HEK293T (cell line): ENCODE measurements at regions not wholly inside any gene's neighbourhood (a gene's known extent, or its start where the extent isn't known, plus 50 kb on each side); places are given as distances from the start of the nearest gene placed in this dataset.
"Not testable (repeated sequence)": the region's sequence is repeated elsewhere in the genome, so short reads cannot be mapped to it uniquely, and the experiment has no call there.

Source experiments
- CTCF ChIA-PET: fragments of 350-600 bp; formaldehyde crosslinking; extraction: SDS; loops from one replicate; lab custom pipeline; 2021; ENCODE audit warnings: antibody characterized with exemption, inconsistent platforms; lab: Yijun Ruan, JAX
- POLR2A ChIA-PET: fragments of 350-600 bp; formaldehyde crosslinking; extraction: SDS; loops from one replicate; lab custom pipeline; 2020; ENCODE audit warnings: antibody characterized with exemption, inconsistent platforms; lab: Yijun Ruan, JAX
- DNase-seq: peaks from one replicate; pipeline ENCODE4 v3.0.0; 2012; ENCODE audit warnings: mixed read lengths; ENCODE audit errors: extremely low spot score
- ARNT ChIP-seq: fragments of 450-650 bp; IDR thresholded peaks from 2 replicates; pipeline ENCODE4 v1.6.1; 2017; ENCODE audit warnings: mild to moderate bottlenecking
- BHLHE40 ChIP-seq: fragments of 450-650 bp; IDR thresholded peaks from 2 replicates; pipeline ENCODE4 v1.6.1; 2016; ENCODE audit warnings: mild to moderate bottlenecking, moderate library complexity, borderline replicate concordance
- ELF4 ChIP-seq: fragments of 450-650 bp; IDR thresholded peaks from 2 replicates; pipeline ENCODE4 v1.6.1; 2017; ENCODE audit warnings: antibody characterized with exemption
- FOXA1 ChIP-seq: fragments of 450-650 bp; IDR thresholded peaks from 2 replicates; pipeline ENCODE4 v1.6.1; 2016; ENCODE audit warnings: mild to moderate bottlenecking
- FOXK2 ChIP-seq: fragments of 450-650 bp; IDR thresholded peaks from 2 replicates; pipeline ENCODE4 v1.6.1; 2016; ENCODE audit warnings: mild to moderate bottlenecking
- FOXM1 ChIP-seq: fragments of 450-650 bp; IDR thresholded peaks from 2 replicates; pipeline ENCODE4 v1.6.1; 2017; ENCODE audit warnings: mild to moderate bottlenecking, borderline replicate concordance
- HDGF ChIP-seq: fragments of 450-650 bp; IDR thresholded peaks from 2 replicates; pipeline ENCODE4 v1.6.1; 2017; ENCODE audit warnings: antibody characterized with exemption, borderline replicate concordance
- LEF1 ChIP-seq: fragments of 450-650 bp; IDR thresholded peaks from 2 replicates; pipeline ENCODE4 v1.6.1; 2017; ENCODE audit warnings: mild to moderate bottlenecking, borderline replicate concordance
- TARDBP ChIP-seq: fragments of 450-650 bp; IDR thresholded peaks from 2 replicates; pipeline ENCODE4 v1.6.1; 2016

GRCh38 chr5:99543841-99544240 is 615.0 kb upstream of the CHD1 start:
- ChIA-PET POLR2A (no interaction called here), CTCF (no interaction called here)
- TF ChIP-seq TARDBP (no peak), FOXM1 (no peak), FOXA1 (no peak), BHLHE40 (no peak), FOXK2 (no peak), LEF1 (no peak), ARNT (no peak), ELF4 (no peak)
- DNase-seq = no peak

GRCh38 chr5:99534241-99534640 is 605.4 kb upstream of the CHD1 start:
- DNase-seq, POLR2A ChIA-PET, CTCF ChIA-PET: not testable (repeated sequence)

- POLR2A ChIA-PET, DNase-seq, CTCF ChIA-PET: not testable (repeated sequence)
Observed at GRCh38 chr5:99521666-99522065, 592.9 kb upstream of the CHD1 start.

GRCh38 chr5:99515864-99516490 is 587.2 kb upstream of the CHD1 start:
- CTCF ChIA-PET, POLR2A ChIA-PET, DNase-seq: not testable (repeated sequence)

- DNase-seq, POLR2A ChIA-PET, CTCF ChIA-PET: not testable (repeated sequence)
Observed at GRCh38 chr5:99510237-99510866, 581.5 kb upstream of the CHD1 start.

GRCh38 chr5:99509064-99509463 is 580.3 kb upstream of the CHD1 start:
- CTCF ChIA-PET, DNase-seq, POLR2A ChIA-PET: not testable (repeated sequence)

- DNase-seq, CTCF ChIA-PET, POLR2A ChIA-PET: not testable (repeated sequence)
Observed at GRCh38 chr5:99495456-99495855, 566.6 kb upstream of the CHD1 start.

GRCh38 chr5:99478450-99478849 is 549.6 kb upstream of the CHD1 start:
- CTCF ChIA-PET = not testable (repeated sequence)

GRCh38 chr5:99473328-99473727 is 544.5 kb upstream of the CHD1 start:
- DNase-seq, POLR2A ChIA-PET, CTCF ChIA-PET: not testable (repeated sequence)

More at GRCh38 chr5:99478450-99478849, 549.6 kb upstream of the CHD1 start:
- DNase-seq, POLR2A ChIA-PET: not testable (repeated sequence)

- POLR2A ChIA-PET, DNase-seq, CTCF ChIA-PET: not testable (repeated sequence)
Observed at GRCh38 chr5:99471726-99472125, 542.9 kb upstream of the CHD1 start.

- POLR2A ChIA-PET, CTCF ChIA-PET, DNase-seq: not testable (repeated sequence)
Observed at GRCh38 chr5:99471178-99471577, 542.4 kb upstream of the CHD1 start.

GRCh38 chr5:99470636-99471035 is 541.8 kb upstream of the CHD1 start:
- CTCF ChIA-PET, DNase-seq, POLR2A ChIA-PET: not testable (repeated sequence)

GRCh38 chr5:99460701-99461100 is 531.9 kb upstream of the CHD1 start:
- CTCF ChIA-PET = no interaction called here
- no peak for DNase-seq
- TF ChIP-seq HDGF = no peak
- POLR2A ChIA-PET = no interaction called here
